Muscle layer of duodenum (tissue), 2 donors: ENCODE measurements at regions not wholly inside any gene's neighbourhood (a gene's known extent, or its start where the extent isn't known, plus 50 kb on each side); places are given as distances from the start of the nearest gene placed in this dataset.

Experiments
- H3K27ac ChIP-seq: one replicate; pipeline ENCODE4 v1.7.0; 2013; ENCODE audit warnings: mild to moderate bottlenecking, low read length
- H3K27me3 ChIP-seq: one replicate; pipeline ENCODE4 v1.7.0; 2013; ENCODE audit warnings: low read depth, mild to moderate bottlenecking, control low read depth, low read length
- H3K36me3 ChIP-seq, 2 donors: one replicate each; pipeline ENCODE4 v1.7.0; 2013; ENCODE audit warnings: low read length in 2 of 2, control low read depth in 1 of 2, mild to moderate bottlenecking in 1 of 2; ENCODE audit not compliant: insufficient read depth in 2 of 2, control insufficient read depth in 1 of 2
- H3K4me1 ChIP-seq, 2 donors: one replicate each; pipeline ENCODE4 v1.7.0; 2013; ENCODE audit warnings: low read length in 2 of 2, mild to moderate bottlenecking in 2 of 2, control low read depth in 1 of 2, moderate library complexity in 1 of 2; ENCODE audit not compliant: insufficient read depth in 2 of 2, control insufficient read depth in 1 of 2
- H3K4me3 ChIP-seq, 2 donors: one replicate each; pipeline ENCODE4 v1.7.0; 2013; ENCODE audit warnings: low read length in 2 of 2, low read depth in 1 of 2, mild to moderate bottlenecking in 1 of 2
- H3K9me3 ChIP-seq, 2 donors: one replicate each; pipeline ENCODE4 v1.7.0; 2013; ENCODE audit warnings: low read length in 2 of 2, control low read depth in 1 of 2, mild to moderate bottlenecking in 1 of 2; ENCODE audit not compliant: control insufficient read depth in 1 of 2
- donor health status: healthy.

GRCh38 chr10:28954211-28954610, 276.9 kb downstream of the BAMBI start:
- H3K27me3 ChIP-seq: no peaks in the 10 kb centered on the region
- no peaks in the 10 kb centered on the region for H3K9me3 ChIP-seq
- no peaks in the 10 kb centered on the region for H3K36me3 ChIP-seq
- H3K4me3 ChIP-seq: no peak overlapping the region
- H3K27ac ChIP-seq: no peak overlapping the region
- no peaks in the 10 kb centered on the region for H3K4me1 ChIP-seq

DNA sequence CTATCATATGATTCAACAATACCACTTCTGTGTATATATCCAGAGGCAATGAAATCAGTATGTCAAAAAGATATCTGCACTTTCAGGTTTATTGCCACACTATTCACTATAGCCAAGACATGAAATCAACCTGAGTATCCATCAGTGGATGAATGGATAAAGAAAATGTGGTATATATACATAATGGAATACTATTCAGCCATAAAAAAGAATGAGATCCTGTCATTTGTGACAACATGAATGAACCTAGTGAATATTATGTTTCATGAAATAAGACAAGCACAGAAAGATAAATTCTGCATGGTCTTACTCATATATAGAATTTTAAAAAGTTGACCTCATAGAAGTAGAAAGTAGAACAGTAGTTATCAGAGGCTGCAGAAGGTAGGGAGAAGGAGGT, 281.1 kb downstream of the BAMBI start:
- Histone ChIP-seq H3K4me1 (no peaks in the 10 kb centered on the region), H3K4me3 (no peak overlapping the region), H3K36me3 (no peaks in the 10 kb centered on the region), H3K9me3 (no peaks in the 10 kb centered on the region), H3K27me3 (no peaks in the 10 kb centered on the region), H3K27ac (no peak overlapping the region)

DNA sequence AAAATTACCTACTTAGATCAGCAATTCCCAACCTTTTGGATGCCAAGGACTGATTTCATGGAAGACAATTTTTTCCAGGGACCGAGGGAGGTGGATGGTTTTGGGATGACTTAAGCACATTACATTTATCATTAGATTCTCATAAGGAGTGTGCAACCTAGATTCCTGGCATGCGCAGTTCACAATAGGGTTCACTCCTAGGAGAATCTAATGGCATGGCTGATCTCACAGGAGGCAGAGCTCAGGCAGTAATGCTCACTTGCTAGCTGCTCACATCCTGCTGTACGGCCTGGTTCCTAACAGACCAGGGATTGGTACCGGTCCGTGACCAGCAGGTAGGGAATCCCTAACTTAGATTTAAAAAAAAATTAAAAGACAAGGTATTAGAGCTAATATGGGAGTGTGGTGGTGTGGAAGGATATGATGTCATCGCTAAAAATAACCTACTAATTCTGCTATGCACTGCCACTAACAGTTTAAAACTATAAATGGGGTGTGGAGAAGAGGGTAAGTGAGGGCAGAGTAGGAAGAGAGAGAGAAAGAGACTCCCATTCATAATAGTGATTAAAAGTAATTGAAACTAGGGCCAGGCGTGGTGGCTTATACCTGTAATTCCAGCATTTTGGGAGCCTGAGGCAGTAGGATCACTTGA, 282.7 kb downstream of the BAMBI start:
- H3K36me3 ChIP-seq: no peaks in the 10 kb centered on the region
- H3K9me3 ChIP-seq: no peaks in the 10 kb centered on the region
- H3K4me1 ChIP-seq: no peaks in the 10 kb centered on the region
- H3K27me3 ChIP-seq: no peaks in the 10 kb centered on the region
- H3K4me3 ChIP-seq: no peak overlapping the region
- no peak overlapping the region for H3K27ac ChIP-seq

DNA sequence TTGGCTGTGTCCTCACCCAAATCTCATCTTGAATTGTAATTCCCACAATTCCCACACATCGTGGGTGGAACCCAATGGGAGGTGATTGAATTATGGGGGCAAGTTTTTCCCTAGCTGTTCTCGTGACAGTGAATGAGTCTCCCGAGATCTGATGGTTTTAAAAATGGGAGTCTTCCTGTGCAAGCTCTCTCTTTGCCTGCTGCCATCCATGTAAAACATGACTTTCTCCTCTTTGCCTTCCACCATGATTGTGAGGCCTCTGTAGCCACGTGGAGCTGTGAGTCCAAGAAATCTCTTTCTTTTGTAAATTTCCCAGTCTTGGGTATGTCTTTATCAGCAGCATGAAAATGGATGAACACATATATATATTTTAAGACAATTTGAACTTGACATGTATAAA, 285.4 kb downstream of the BAMBI start:
- H3K27me3 ChIP-seq: no peaks in the 10 kb centered on the region
- H3K9me3 ChIP-seq: no peaks in the 10 kb centered on the region
- no peak overlapping the region for H3K27ac ChIP-seq
- no peaks in the 10 kb centered on the region for H3K36me3 ChIP-seq
- H3K4me3 ChIP-seq: no peak overlapping the region
- no peaks in the 10 kb centered on the region for H3K4me1 ChIP-seq

DNA sequence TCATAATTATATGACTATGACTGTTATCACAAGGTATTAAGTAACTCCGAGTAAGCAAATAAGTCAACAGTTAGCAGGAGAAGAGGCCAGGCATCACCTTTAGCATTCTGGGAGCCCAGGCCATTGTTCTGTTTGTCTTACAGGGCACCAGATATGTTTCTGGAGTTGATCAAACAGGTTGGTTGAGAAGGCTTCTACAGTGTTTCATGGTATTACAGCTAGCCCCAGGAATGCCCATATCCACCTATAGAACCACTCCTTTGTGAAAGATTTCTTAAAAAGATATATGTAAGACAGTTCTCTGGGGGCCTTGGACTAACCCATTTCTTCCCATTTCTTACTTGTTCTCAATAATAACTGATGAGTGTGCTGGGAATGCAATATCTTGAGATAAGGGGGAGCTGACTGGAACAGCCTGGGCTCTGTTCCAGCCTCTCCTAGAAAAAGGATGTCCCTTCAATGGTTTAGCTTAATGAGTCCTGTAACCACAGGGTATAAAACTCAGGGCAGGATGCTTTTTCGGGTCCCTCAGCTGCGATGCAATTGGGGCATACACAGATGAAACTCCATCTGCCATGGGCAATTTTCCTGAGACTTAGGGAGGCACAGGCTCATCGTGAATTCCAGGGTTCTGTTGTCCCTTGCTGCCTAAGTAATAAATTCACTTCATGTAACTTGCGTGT, 286.4 kb downstream of the BAMBI start:
- Histone ChIP-seq H3K4me3 (no peak overlapping the region), H3K4me1 (no peaks in the 10 kb centered on the region), H3K9me3 (no peaks in the 10 kb centered on the region), H3K27me3 (no peaks in the 10 kb centered on the region), H3K36me3 (no peaks in the 10 kb centered on the region), H3K27ac (no peak overlapping the region)

DNA sequence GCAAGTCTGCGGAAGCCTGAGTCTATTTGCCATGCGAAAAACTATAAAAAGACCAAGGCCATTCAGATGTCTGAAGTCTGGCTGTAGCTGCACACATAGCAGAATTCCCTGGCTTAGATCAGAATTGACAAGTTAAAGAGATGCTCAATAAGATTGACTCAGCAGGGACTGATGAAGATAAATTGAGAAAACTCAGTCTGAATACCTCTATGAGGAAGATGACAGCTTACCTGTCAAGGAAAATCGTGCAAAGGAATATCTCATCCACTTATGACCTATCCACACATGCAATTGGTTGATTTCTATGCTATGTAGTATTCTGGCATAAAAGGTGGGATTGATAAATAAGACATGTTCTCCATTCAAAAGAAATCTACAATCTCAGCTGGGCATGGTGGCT, 288.6 kb downstream of the BAMBI start:
- H3K27me3 ChIP-seq: no peaks in the 10 kb centered on the region
- H3K27ac ChIP-seq: no peak overlapping the region
- H3K4me3 ChIP-seq: no peak overlapping the region
- no peaks in the 10 kb centered on the region for H3K4me1 ChIP-seq
- no peaks in the 10 kb centered on the region for H3K36me3 ChIP-seq
- no peaks in the 10 kb centered on the region for H3K9me3 ChIP-seq

GRCh38 chr10:28967031-28967430, 289.7 kb downstream of the BAMBI start:
- no peaks in the 10 kb centered on the region for H3K36me3 ChIP-seq
- H3K4me3 ChIP-seq: no peak overlapping the region
- no peaks in the 10 kb centered on the region for H3K27me3 ChIP-seq
- H3K27ac ChIP-seq: no peak overlapping the region
- no peaks in the 10 kb centered on the region for H3K4me1 ChIP-seq
- H3K9me3 ChIP-seq: no peaks in the 10 kb centered on the region

DNA sequence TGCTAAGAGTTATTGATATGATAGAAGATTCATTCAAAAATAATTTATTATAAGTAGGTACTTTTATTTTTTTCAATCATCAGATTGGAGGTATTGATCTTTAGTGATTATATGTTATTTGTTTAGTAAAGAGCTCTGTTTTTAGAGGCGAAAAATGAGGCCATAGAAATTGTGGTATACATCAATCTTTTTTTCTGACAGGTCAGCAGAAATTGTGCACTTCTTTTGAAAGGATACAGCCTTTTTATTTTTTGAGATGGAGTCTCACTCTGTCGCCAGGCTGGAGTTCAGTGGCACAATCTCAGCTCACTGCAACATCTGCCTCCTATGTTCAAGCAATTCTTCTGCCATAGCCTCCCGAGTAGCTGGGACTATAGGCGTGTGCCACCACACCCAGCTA, 292.1 kb downstream of the BAMBI start:
- H3K4me3 ChIP-seq: no peak overlapping the region

GRCh38 chr10:28970231-28970630, 292.9 kb downstream of the BAMBI start:
- no peaks in the 10 kb centered on the region for H3K4me1 ChIP-seq
- H3K9me3 ChIP-seq: no peaks in the 10 kb centered on the region
- H3K36me3 ChIP-seq: no peaks in the 10 kb centered on the region
- no peak overlapping the region for H3K27ac ChIP-seq
- H3K4me3 ChIP-seq: no peak overlapping the region
- H3K27me3 ChIP-seq: no peaks in the 10 kb centered on the region

More for the DNA sequence above, 292.1 kb downstream of the BAMBI start:
- H3K4me1 ChIP-seq: no peaks in the 10 kb centered on the region
- H3K9me3 ChIP-seq: no peaks in the 10 kb centered on the region
- no peaks in the 10 kb centered on the region for H3K36me3 ChIP-seq
- H3K27ac ChIP-seq: no peak overlapping the region
- H3K27me3 ChIP-seq: no peaks in the 10 kb centered on the region

DNA sequence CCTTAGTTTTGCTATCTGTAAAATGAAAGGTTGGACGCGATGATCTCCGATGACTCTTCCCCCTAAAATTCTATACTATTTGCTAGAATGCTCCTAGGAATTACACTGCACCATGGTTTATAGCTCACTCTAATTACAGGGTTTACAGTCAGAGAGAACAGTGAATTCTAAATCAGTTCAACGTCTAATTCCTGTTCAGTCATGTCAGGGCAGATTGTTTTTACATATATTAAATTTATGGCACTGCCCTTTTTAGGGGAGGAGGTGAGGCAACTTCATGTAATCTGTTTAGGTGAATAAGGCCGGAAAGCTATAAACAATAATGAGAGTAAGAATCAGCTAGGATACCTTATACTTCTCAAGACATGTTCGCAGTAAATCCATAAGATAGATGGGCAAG, 293.9 kb downstream of the BAMBI start:
- Histone ChIP-seq H3K27me3 (no peaks in the 10 kb centered on the region), H3K36me3 (no peaks in the 10 kb centered on the region), H3K27ac (no peak overlapping the region), H3K9me3 (no peaks in the 10 kb centered on the region), H3K4me3 (no peak overlapping the region), H3K4me1 (no peaks in the 10 kb centered on the region)

GRCh38 chr10:28971764-28972163, 294.4 kb downstream of the BAMBI start:
- H3K4me3 ChIP-seq: no peak overlapping the region
- H3K9me3 ChIP-seq: no peaks in the 10 kb centered on the region
- H3K27ac ChIP-seq: no peak overlapping the region
- no peaks in the 10 kb centered on the region for H3K27me3 ChIP-seq
- H3K4me1 ChIP-seq: no peaks in the 10 kb centered on the region
- no peaks in the 10 kb centered on the region for H3K36me3 ChIP-seq
